AG09309 (cell line): ENCODE measurements at regions not wholly inside any gene's neighbourhood (a gene's known extent, or its start where the extent isn't known, plus 50 kb on each side); places are given as distances from the start of the nearest gene placed in this dataset.

ENCODE experiments used
- DNase-seq: peaks from one replicate; pipeline ENCODE4 v3.0.0-alpha.2; 2010; ENCODE audit warnings: low read depth
- H3K4me3 ChIP-seq: 2 replicates; pipeline ENCODE4 v1.5.1; 2011; ENCODE audit warnings: mild to moderate bottlenecking, low read depth, low read length, moderate library complexity; ENCODE audit not compliant: control insufficient read depth
- CTCF ChIP-seq: IDR thresholded peaks from 2 replicates; pipeline ENCODE4 v1.5.1; 2011; ENCODE audit warnings: mild to moderate bottlenecking, low read depth, low read length, inconsistent platforms; ENCODE audit not compliant: insufficient read depth, control insufficient read depth; ENCODE audit errors: missing control alignments

GRCh38 chr12:92605621-92606170 lies 97.1 kb upstream of the PLEKHG7 start:
- TF ChIP-seq CTCF: no peak
- no peak overlapping the region for H3K4me3 ChIP-seq
- no peak for DNase-seq

GRCh38 chr12:92604786-92605185 lies 98.0 kb upstream of the PLEKHG7 start:
- H3K4me3 ChIP-seq: no peak overlapping the region
- TF ChIP-seq CTCF: no peak
- DNase-seq: no peak

DNA sequence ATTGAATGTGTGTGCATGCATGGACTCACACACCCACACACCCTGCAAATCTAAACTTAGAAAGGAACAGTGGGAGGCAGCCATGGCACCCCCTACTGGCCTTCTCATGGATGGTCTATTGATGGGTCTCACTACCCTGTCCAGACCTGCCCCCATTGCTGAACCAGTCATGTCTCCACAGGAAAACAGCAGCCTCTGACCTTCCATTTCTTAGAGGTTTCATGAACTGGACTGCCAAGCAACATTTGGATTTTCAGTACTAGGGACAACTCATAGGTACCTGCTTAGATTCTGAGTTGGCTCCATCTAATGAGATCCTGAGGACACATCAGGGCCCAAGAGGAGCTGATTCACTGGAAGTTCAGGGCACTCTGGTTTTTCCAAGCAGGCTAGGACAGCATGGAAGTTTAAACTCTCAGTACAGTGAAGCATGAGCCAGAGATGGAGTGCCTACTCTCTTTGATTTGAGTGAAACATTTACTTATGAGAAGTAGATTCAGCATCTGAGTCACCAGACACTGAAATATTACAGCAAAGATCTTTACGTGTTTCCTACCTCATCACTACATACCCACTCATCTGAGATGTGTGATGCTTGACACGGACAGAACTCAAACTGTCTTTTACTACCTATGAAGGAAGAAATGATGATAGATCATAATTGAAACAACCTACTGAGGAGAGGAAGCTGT lies 98.9 kb upstream of the PLEKHG7 start:
- no peak overlapping the region for H3K4me3 ChIP-seq
- no peak for TF ChIP-seq CTCF
- no peak for DNase-seq

DNA sequence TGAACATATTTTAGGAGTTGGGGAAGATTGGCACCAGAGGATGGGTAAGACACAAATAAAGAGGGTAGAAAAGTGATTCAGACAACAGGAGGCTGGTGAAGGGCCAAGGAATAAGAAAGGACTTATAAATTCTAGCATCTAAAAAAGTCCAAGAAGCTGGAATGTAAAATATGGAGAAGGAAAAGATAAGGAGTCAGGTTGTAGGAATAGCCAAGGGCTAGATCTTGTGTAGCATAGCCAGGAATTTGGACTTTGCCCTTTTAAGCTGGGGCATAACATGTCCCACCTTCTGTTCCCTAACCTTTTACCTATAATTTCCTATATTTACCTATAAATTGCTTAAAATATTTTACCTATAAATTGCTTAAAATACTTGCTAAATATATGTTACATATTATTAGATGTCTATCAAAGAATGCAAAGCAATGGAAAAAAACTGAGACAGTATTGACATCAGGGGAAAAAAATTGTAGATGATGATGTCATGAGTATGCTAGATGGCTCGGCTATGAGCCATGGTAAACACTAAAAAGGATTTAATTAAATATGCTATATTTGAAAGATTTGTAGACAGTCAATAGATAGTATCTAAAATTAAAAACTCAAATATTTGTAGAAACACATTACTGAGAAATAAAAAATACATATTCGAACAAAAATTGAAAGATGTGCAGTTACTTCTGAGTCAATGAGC lies 99.7 kb upstream of the PLEKHG7 start:
- no peak overlapping the region for H3K4me3 ChIP-seq
- no peak for DNase-seq
- TF ChIP-seq CTCF: no peak

DNA sequence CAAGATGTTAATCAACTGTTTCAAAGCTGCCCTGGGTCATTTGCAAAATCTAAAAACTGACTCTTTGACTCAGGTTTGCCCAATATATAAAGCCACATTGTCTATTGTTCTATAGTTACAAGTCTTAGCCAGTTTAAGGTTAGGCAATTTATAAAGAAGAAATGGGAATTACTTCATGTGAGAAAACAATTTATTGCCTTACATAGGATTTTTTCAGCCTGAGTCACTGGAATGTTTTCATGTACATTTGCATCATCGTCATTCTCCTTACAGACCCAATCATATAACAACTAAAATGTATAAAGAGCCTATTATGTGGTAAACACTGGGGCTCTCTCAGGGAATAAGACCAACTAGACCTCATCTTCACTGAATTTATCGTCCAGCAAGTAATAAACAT lies 100.3 kb upstream of the PLEKHG7 start:
- peak; percentile 84 for DNase-seq
- no peak for TF ChIP-seq CTCF
- H3K4me3 ChIP-seq: no peak overlapping the region

- no peak overlapping the region for H3K4me3 ChIP-seq
- TF ChIP-seq CTCF: no peak
- DNase-seq: no peak
Measured at GRCh38 chr12:92601680-92602079, 101.1 kb upstream of the PLEKHG7 start.
